ENCODE measurements at regions not wholly inside any gene's neighbourhood (a gene's known extent, or its start where the extent isn't known, plus 50 kb on each side); places are given as distances from the start of the nearest gene placed in this dataset.
A peak's percentile ranks its signal among the peaks of the same experiment; 100 is the strongest.
"Not testable (repeated sequence)": the region's sequence is repeated elsewhere in the genome, so short reads cannot be mapped to it uniquely, and the experiment has no call there.

DNA sequence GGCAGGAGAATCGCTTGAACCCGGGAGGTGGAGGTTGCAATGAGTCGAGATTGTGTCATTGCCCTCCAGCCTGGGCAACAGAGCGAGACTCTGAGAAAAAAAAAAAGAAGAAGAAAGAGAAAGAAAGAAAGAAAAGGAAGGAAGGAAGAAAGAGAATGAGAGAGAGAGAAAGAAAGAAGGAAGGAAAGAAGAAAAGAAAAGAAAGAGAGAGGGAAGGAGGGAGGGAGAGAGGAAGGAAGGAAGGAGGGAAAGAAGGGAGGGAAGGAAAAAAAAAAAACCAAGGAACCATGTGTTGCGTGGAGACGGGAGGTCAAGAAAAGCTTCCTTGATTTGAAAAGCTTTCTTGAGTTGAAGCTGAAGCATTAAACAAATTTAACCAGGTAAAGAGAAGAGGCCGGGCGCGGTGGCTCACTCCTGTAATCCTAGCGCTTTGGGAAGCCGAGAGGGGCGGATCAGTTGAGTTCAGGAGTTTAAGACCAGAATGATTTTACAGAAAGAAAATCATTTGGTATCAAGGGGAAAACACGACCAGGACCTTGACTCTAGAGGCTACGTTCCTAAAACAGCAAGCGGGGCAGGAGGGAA, 90.5 kb upstream of the PRSS16 start:
- DNase-seq, result no peak

DNA sequence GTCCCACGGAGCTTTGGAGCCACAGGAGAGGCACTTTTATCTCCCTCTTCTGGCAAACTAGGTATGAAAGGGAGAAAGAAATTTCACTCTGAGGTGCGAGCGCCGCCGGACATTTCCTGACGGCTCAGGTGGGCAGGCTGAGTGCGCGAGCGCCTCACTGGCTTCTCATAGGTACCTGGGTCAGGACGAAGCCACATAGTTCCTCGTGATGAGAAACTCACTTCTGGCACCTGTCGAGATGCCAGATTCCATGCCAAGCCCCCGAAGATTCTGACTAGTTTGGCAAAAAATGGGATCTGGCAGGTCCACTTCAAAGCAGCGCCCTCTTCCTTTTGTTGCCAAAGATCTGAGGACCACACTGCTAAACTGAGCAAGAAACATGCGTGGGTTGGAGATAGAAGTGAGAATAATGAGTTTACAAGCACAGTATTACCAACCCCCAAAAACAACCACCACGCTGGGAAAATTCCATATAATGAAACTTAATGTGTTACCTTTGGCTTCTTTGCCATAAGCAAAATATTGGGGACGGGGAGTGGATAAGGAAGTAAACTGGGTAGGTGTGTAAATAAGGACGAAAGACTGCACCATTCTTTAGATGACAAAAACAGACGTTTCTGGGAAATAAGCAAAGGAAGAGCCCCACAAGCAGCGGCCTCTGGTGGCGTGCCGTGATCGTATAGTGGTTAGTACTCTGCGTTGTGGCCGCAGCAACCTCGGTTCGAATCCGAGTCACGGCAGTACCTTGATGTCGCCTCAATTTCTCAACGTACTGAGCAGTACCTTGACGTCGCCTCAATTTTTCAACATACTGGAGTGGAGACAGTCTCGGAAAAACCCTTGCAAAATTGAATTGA, 89.8 kb upstream of the PRSS16 start:
- peak in 37 of 51 donors; percentile 3 to 68 (median 29) for DNase-seq

DNA sequence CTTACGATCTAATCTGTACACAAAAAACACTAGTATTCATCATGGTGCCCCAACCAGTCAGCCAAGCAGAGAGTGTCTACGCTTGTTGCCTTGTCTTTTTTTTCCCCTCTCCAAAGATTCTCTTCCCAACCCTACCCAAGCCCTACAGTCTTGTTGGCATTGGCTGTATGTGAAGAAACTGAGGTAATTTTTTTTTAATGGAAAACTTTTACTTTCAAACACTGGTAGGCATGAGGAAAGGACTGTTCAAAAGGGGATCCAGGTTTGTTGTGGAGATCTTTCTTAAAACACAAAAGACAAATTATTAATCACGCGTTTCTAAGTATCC, 89.2 kb upstream of the PRSS16 start:
- DNase-seq, result no peak

DNA sequence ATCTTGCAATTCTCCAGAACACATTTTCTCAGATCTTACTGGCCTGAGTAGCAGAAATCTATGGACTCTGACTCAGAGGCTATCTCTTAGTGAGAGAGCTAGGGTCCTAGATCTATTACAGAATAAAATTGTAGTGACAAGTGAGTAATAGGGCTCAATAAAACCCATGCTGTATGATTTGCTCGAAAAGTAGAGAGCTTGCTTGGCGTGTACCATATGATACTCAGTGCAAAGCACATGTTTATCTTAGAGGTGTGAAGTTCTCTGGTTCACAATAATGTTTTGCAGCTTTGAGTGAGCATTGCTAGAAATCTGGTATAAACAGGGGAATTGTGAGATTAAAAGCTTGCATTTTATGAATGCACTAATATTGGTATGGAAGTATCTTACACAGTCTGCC, 87.8 kb upstream of the PRSS16 start:
- no peak for DNase-seq

DNA sequence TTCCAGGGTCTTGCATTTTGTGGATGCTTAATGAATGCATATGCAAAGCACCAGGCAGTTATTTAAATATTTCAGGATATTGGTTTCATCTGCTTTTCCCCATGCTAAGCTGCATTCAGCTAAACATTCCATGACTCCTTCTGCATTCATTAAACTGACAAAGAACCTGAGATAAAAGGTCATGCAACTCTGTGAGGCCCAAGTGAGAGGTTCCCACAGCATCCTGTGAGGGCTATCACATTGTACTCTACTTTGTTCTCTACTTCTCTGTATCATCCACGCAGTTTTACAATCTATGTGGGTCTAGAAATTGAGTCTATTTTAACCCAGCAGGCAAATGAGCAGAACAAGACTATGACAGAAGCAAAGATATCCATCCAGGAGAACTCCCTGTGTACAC, 86.4 kb upstream of the PRSS16 start:
- no peak for DNase-seq

DNA sequence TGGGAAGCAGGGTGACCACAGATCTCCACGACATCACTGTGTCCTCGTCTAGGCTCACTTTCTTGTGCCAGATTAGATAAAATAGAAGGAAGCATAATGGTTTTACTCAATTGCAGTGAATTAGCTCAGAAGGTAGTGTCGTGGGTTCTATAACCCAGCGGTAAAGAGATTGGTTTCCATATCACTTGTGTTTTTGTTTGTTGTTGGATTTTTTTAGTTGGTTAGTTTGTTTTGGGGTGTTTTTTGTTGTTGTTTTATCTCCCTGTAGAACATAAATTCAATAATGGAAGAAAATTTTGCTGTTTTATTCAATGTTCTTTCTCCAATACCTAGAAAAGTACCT, 85.9 kb upstream of the PRSS16 start:
- no peak for DNase-seq

DNA sequence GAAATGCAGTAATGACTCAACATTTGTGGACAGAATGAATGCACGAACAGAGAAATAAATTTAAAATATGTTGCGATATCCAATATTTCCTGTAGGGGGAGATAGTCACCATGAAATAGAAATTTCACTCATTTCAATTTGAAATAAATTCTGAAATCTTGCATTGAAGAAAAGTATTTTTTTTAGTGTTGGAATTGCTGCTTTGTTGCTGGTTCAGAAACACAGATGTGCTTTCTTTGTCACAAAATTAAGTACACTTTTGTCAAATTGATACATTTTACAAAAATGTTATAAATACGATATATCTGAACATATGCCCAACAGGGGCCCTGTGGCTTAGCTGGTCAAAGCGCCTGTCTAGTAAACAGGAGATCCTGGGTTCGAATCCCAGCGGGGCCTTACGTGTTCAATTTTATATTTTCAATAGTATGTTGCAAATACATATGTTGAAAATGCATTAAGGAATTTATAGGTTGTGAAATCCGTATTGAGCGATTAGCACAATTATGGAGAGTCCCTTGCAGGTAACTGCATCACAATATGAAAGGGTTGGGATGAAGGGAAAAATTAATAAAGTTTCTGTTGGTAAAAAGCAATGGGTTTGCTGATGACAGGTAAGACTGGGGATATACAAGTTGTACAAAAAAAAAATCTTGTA, 85.4 kb upstream of the PRSS16 start:
- peak in 19 of 51 donors; percentile 1 to 51 (median 18) for DNase-seq

DNA sequence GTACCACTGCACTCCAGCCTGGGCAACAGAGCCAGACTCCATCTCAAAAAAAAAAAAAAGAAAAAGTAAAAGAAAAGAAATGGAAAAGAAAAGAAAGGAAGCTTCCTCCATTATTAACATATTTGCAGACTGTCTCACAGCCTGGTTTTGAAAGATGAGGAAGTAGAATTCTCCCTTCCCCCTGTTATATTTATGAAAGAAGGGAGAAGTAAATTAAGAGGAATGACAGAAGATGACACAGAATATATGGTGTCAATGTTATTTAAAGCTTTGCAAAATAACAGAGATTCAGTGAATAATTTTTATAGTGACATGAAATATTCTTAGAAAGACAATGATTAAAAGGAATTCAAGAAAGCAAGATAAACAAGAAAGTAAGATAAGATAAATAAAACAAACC, 83.7 kb upstream of the PRSS16 start:
- no peak for DNase-seq

DNA sequence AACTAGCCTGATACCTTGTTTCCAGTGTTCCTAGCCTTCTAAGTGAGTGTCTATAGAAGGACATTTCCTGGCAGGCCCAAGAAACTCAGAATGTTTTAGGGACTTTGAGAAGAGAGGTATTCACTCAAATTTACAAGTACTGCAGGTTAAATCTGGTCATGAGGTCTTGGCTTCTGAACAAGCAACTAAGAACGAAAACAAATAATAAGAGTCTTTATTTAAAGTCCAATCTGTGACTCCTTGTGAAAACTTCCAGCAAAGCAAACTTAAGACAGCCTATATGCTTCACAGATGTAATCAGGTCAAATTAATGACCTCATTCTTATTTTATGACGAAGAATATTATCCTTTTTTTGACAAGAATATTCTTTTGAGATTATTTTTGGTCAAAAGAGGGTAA, 79.4 kb upstream of the PRSS16 start:
- DNase-seq, result no peak

DNA sequence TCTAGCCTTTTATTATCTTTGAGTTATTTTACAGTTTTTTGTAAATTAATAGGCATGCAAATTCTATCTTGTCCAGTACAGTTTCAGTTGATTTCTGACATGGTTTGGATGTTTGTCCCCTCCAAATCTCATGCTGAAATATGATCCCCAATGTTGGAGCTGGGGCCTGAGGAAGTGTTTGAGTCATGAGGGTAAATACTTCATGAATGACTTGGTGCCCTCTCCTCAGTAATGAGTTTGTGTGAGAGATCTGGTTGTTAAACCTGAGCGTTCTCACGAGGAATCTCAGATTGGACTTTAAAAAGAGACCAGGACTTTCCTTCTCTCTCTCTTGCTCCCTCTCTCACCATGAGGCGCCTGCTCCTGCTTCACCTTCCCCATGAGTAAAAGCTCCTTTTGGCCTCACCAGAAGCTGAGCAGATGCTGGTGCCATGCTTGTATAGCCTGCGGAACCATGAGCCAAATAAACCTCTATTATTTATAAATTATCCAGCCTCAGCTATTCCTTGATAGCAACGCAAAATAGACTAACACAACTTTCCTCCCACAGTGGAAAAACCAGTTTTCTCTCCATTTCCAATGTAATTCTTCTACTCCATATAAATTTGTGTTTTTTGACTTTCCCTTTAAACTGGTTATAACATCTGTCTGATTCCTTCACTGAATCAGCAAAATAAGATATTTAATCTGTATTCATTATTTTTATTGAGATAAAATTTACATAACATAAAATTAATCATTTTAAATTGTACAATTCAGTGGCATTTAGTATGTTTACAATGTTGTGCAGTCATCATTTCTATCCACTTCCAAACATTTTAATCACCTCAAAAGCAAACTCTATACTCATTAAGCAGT, 78.7 kb upstream of the PRSS16 start:
- DNase-seq, result no peak

DNA sequence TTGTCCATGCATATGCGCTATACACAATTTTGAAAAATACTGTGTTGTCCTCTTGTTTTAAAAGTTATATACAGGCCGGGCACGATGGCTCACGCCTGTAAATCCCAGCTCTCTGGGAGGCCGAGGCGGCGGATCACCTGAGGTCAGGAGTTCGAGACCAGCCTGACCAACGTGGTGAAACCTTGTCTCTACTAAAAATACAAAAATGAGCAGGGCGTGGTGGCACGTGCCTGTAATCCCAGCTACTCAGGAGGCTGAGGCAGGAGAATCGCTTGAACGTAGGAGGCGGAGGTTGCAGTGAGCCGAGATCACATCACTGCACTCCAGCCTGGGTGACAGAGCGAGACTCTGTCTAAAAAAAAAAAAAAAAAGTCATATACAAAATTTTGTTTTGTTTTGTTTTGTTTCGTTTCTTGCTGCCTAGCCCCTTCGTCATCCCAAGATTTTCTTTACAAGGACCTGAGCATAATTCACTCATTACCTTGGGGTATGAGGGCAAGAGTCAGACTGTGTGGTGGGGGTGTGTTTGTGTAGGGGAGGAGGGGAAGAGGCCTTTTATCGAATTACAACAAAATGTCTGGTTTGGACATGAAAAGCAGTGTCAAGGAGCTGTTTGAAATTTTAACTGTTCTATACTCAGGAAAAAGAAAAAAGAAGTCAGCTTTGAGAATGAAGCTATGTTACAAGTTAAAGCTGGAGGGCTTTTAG, 74.8 kb upstream of the PRSS16 start:
- not testable (repeated sequence) for DNase-seq

DNA sequence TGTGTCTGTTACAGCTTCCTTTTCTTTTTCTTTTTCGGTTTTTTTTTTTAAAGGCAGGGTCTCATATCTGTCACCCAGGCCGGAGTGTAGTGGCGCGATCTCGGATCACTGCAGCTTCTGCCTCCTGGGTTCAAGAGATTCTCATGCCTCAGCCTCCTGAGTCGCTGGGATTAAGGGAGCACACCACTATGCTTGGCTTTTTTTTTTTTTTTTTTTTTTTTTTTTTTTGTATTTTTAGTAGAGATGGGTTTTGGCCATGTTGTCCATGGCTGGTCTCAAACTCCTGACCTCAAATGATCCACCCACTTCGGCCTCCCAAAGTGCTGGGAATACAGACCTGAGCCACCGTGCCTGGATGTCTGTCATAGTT, 74.3 kb upstream of the PRSS16 start:
- DNase-seq, result not testable (repeated sequence)

DNA sequence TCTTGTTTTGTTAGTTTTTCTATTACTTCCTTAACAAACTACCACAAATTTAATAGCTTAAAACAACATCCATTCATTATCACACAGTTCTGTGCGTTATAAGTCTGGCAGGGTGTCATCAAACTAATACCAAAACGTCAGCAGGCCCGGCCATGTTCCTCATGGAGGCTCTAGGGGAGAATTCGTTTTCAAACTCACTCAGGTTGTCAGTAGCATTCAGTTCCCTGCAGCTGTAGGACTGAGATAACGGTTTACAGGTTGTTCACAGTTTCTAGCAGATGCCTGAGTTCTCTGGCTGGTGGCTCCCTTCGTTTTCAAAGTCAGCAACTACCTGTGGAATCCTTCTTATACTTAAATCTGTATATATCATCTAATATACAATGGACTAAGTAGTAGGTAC, 72.5 kb upstream of the PRSS16 start:
- DNase-seq, result no peak

DNA sequence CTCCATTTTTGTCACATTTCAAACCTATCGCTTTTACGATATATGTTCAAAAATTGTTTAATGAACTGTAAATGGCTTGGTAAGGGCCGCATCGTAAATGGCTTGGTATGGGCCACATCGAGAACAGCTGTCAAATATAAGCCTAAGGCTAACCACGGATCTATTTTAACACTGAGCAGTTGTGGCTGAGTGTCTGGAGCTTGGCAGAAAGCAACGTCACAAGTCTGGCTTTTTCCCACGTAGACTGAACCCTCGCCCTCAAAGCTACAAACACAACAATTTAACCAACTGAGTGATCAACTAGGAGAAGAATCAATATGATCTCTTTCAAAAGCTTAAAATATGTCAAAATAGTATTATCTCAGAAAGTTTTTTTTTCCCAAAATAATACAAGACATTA, 71.4 kb upstream of the PRSS16 start:
- peak in 1 of 51 donors; percentile 0 for DNase-seq

DNA sequence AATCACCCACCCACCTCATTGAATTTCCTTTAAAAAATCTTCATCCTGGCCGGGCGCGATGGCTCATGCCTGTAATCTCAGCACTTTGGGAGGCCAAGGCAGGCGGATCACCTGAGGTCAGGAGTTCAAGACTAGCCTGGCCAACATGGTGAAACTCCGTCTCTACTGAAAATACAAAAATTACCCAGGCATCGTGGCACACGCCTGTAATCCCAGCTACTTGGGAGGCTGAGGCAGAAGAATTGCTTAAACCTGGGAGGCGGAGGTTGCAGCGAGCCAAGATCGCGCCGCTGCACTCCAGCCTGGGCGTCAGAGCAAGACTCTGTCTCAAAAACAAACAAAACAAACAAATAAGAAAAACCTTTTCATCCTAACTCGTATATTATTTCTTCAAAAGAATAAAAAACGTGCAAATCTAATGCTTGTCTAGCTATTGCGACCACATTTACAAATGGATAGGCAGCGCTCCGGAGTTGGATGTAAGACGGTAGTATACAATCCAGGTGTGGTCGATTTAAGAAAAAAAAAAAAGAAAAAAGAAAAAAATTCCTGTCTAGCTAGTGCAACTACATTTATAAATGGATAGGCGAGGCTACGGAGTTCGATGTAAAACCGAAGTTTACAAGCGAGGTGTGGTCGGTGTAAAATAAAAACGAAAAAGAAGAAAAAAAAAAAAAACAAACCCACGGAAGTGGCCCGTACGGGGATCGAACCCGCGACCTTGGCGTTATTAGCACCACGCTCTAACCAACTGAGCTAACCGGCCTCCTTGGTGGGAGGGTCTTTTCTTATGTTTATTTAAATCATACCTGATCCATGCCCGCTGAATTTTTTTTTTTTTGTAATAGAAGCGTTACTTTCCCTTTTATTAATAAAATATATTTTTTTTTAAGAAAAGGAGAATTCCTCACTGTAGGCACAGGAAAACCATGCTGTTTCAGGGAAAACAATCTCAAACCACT, 70.7 kb upstream of the PRSS16 start:
- DNase-seq, result peak in 23 of 51 donors; percentile 1 to 56 (median 9)

DNA sequence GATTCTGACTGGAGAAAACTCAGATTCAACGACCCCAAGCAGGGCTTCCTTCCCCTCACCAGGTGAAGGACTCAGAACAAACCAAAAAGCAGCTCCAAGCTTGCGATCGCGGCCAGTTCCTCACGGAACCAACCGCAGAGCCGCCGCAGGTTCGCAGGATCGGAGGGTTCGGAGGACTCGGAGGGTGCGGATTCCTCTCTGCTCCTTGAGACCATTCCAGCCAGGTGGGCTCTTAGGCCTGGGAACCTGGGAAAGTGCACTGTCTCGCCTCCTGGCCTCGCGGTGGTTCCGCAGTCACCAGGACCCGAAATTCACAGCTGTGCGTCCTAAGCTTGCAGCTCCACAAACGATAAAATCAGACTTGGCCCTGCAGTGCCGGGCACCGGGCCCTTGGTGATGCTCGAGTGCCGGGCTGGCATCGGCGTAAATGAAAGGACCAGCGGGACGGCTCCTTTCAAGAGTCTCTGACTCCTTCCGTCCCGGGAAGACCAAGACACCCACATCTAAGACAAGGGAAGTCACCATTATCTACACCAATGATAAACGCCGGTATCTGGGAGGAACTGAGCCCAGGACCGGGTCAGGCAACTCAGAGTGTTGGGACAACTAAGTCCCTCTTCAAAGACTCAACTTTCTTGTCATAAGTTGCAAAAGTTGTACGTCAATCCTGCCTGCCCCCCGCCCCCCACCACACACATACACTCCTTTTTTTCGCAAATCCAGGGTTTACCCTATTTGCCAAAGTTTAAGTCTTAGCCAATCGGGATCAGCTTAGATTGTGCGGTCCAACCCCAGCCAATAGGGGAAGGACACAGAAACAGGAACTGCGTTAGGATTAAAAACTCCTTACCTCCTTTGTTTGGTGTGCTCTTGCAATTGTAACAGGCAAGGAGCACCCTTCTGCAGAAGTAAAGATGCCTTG, 69.8 kb upstream of the PRSS16 start:
- peak in 48 of 51 donors; percentile 7 to 80 (median 58) for DNase-seq

DNA sequence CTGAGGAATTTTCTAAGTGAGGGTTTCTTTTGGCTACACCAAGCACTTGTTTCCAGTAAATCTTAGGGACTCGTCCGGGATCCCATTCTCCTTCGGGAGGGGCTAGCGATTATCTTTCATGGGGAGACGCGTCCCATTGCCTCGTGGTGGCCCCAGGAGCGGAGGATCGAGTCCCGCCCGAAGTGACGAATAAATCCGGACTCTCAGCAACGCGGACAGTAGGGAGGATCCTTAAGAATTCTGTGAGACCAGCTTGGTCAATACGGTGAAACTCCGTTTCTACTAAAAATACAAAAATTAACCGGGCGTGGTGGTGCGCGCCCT, 69.1 kb upstream of the PRSS16 start:
- DNase-seq, result peak in 4 of 51 donors; percentile 2 to 29 (median 24)

DNA sequence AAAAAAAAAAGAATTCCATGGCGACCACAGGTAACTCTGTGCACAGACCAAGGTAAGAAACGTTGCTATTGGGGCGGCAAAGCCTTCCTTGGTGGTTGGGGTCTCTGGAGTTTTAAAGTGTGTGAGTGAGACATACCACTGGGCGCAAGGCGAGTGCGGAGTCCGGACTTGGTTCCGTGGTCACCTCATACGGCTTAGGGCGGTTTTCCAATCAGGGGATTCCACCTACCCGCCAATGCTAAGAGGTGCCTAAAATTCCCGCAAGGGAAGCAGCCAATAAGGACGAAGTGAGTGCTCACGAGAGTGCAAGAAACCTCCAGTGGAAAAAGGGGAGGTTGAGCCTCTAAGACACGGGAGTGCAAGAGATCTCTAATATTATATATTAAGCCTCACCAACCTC, 68.6 kb upstream of the PRSS16 start:
- no peak for DNase-seq
